Aorta (tissue), 5 donors: ENCODE measurements at regions not wholly inside any gene's neighbourhood (a gene's known extent, or its start where the extent isn't known, plus 50 kb on each side); places are given as distances from the start of the nearest gene placed in this dataset.

Experiments used
- ATAC-seq: fragments of 200-7000 bp; cut with Tn5 transposase; one replicate; pipeline ENCODE4 v1.9.1; 2022; ENCODE audit warnings: moderate library complexity; ENCODE audit not compliant: low FRiP score
- DNase-seq, 2 donors: peaks; one replicate each; pipeline ENCODE4 v3.0.0-alpha.2; 2020
- H3K27ac ChIP-seq, 2 donors: one replicate each; pipeline ENCODE4 v1.5.1; 2013; ENCODE audit warnings: low read length in 2 of 2, mild to moderate bottlenecking in 2 of 2, moderate library complexity in 2 of 2, control low read depth in 1 of 2, inconsistent platforms in 1 of 2, low read depth in 1 of 2
- H3K27me3 ChIP-seq, 2 donors: one replicate each; pipeline ENCODE4 v1.6.1; 2013; ENCODE audit warnings: control low read depth in 1 of 2, low read length in 1 of 2, mild to moderate bottlenecking in 1 of 2, moderate library complexity in 1 of 2; ENCODE audit not compliant: insufficient read depth in 2 of 2, control insufficient read depth in 1 of 2
- H3K36me3 ChIP-seq, 2 donors: one replicate each; pipeline ENCODE4 v1.6.1; 2013; ENCODE audit warnings: control low read depth in 1 of 2, low read length in 1 of 2, mild to moderate bottlenecking in 1 of 2; ENCODE audit not compliant: insufficient read depth in 2 of 2, control insufficient read depth in 1 of 2
- H3K4me1 ChIP-seq, 2 donors: one replicate each; pipeline ENCODE4 v1.6.1; 2013; ENCODE audit warnings: low read length in 2 of 2, control low read depth in 1 of 2, mild to moderate bottlenecking in 1 of 2, moderate library complexity in 1 of 2; ENCODE audit not compliant: insufficient read depth in 2 of 2, control insufficient read depth in 1 of 2
- H3K4me3 ChIP-seq, 2 donors: one replicate each; pipeline ENCODE4 v1.5.1; 2013; ENCODE audit warnings: low read length in 2 of 2, control low read depth in 1 of 2, mild to moderate bottlenecking in 1 of 2
- H3K9me3 ChIP-seq: one replicate; pipeline ENCODE4 v1.6.1; 2013; ENCODE audit warnings: mild to moderate bottlenecking, low read length; ENCODE audit not compliant: control insufficient read depth
- WGBS, 2 donors: extraction: QIAGEN DNeasy Blood & Tissue Kit; methylation state at CpG; one replicate each; pipeline ENCODE4 v1.1.7; 2013; 5-methylcytosine and 5-hydroxymethylcytosine counted together
- intact Hi-C, 2 donors: fragments of 100-400 bp; cut with DNase I; formaldehyde crosslinking; loops; one replicate each; pipeline versions ENCODE4 v1.14.2 to v1.15.0; 2022
- donor health status: healthy with polysubstance abuse.
- donor health status: Bipolar disorder and iron deficiency.
- donor health status: DM: no; HTN: no; CAD: no.
- donor health status: DM: no; HTN: no; CAD: no.
- donor health status: DM: yes; HTN: yes; CAD: no.

GRCh38 chr3:153439780-153440179 lies 277.8 kb downstream of the RAP2B start:
- Histone ChIP-seq H3K27ac (no peak overlapping the region), H3K4me3 (no peak overlapping the region), H3K4me1 (peaks cover 4 to 6% of the 10 kb centered on the region in 2 donors), H3K27me3 (no peaks in the 10 kb centered on the region), H3K36me3 (no peaks in the 10 kb centered on the region), H3K9me3 (no peaks in the 10 kb centered on the region)
- ATAC-seq (no peak), DNase-seq (no peak)
- 96 to 97% methylated on average over 3 of the region's 3 CpGs for WGBS, 2 donors
- intact Hi-C loops = loop anchor here in 1 of 2 donors (5.0 to 10.0 kb wide), 2 partner anchors 122 to 275 kb away; partner anchors contain the start of gene RAP2B

GRCh38 chr3:153440311-153440710 lies 278.3 kb downstream of the RAP2B start:
- WGBS, 2 donors = 85 to 89% methylated on average over 5 of the region's 5 CpGs
- H3K27ac ChIP-seq = no peak overlapping the region
- H3K4me1 ChIP-seq = peaks cover 4 to 6% of the 10 kb centered on the region in 2 donors
- intact Hi-C loops = no loop called here
- no peaks in the 10 kb centered on the region for H3K9me3 ChIP-seq
- no peak for DNase-seq
- no peaks in the 10 kb centered on the region for H3K36me3 ChIP-seq
- no peak for ATAC-seq
- no peaks in the 10 kb centered on the region for H3K27me3 ChIP-seq
- no peak overlapping the region for H3K4me3 ChIP-seq

- intact Hi-C loops = no loop called here
- no peaks in the 10 kb centered on the region for H3K36me3 ChIP-seq
- WGBS, 2 donors = 66 to 92% methylated on average over 2 of the region's 2 CpGs
- no peaks in the 10 kb centered on the region for H3K4me1 ChIP-seq
- no peaks in the 10 kb centered on the region for H3K9me3 ChIP-seq
- no peak overlapping the region for H3K4me3 ChIP-seq
- ATAC-seq = no peak
- no peak overlapping the region for H3K27ac ChIP-seq
- DNase-seq = no peak
- no peaks in the 10 kb centered on the region for H3K27me3 ChIP-seq
Observed at GRCh38 chr3:153442386-153442785, 280.4 kb downstream of the RAP2B start.

GRCh38 chr3:153442799-153443487 lies 280.9 kb downstream of the RAP2B start:
- H3K4me3 ChIP-seq = no peak overlapping the region
- H3K27me3 ChIP-seq = no peaks in the 10 kb centered on the region
- no peak for DNase-seq
- intact Hi-C loops = no loop called here
- no peaks in the 10 kb centered on the region for H3K36me3 ChIP-seq
- ATAC-seq = no peak
- WGBS, 2 donors = 94 to 100% methylated on average over 3 of the region's 3 CpGs
- no peaks in the 10 kb centered on the region for H3K4me1 ChIP-seq
- no peaks in the 10 kb centered on the region for H3K9me3 ChIP-seq
- no peak overlapping the region for H3K27ac ChIP-seq

- WGBS, 2 donors = 83% methylated on average over 3 of the region's 3 CpGs
- no peaks in the 10 kb centered on the region for H3K36me3 ChIP-seq
- no peak for ATAC-seq
- H3K27ac ChIP-seq = no peak overlapping the region
- H3K4me3 ChIP-seq = no peak overlapping the region
- intact Hi-C loops = no loop called here
- no peaks in the 10 kb centered on the region for H3K27me3 ChIP-seq
- DNase-seq = no peak
- H3K4me1 ChIP-seq = no peaks in the 10 kb centered on the region
- H3K9me3 ChIP-seq = no peaks in the 10 kb centered on the region
Observed at GRCh38 chr3:153443961-153444360, 281.9 kb downstream of the RAP2B start.

- ATAC-seq (no peak), DNase-seq (no peak)
- Histone ChIP-seq H3K4me1 (no peaks in the 10 kb centered on the region), H3K27me3 (no peaks in the 10 kb centered on the region), H3K36me3 (no peaks in the 10 kb centered on the region), H3K27ac (no peak overlapping the region), H3K9me3 (no peaks in the 10 kb centered on the region), H3K4me3 (no peak overlapping the region)
- intact Hi-C loops = no loop called here
- 92 to 95% methylated on average over 2 of the region's 2 CpGs for WGBS, 2 donors
Observed at GRCh38 chr3:153445817-153446216, 283.8 kb downstream of the RAP2B start.

GRCh38 chr3:153448151-153448829 lies 286.3 kb downstream of the RAP2B start:
- no peaks in the 10 kb centered on the region for H3K36me3 ChIP-seq

GRCh38 chr3:153456833-153457545 lies 295.0 kb downstream of the RAP2B start:
- Histone ChIP-seq H3K4me3 (no peak overlapping the region), H3K27ac (no peak overlapping the region), H3K9me3 (no peaks in the 10 kb centered on the region), H3K4me1 (no peaks in the 10 kb centered on the region), H3K27me3 (no peaks in the 10 kb centered on the region), H3K36me3 (no peaks in the 10 kb centered on the region)
- 50 to 62% methylated on average over 2 of the region's 2 CpGs for WGBS, 2 donors
- no peak for ATAC-seq
- no peak for DNase-seq
- intact Hi-C loops = no loop called here

More at GRCh38 chr3:153448151-153448829, 286.3 kb downstream of the RAP2B start:
- ATAC-seq (no peak), DNase-seq (no peak)
- no peaks in the 10 kb centered on the region for H3K9me3 ChIP-seq
- H3K4me3 ChIP-seq = no peak overlapping the region
- intact Hi-C loops = no loop called here
- H3K4me1 ChIP-seq = no peaks in the 10 kb centered on the region
- 7 to 13% methylated on average over 5 of the region's 5 CpGs for WGBS, 2 donors
- H3K27me3 ChIP-seq = no peaks in the 10 kb centered on the region
- H3K27ac ChIP-seq = no peak overlapping the region
